Activated naive CD8-positive, alpha-beta T cell treated with anti-CD3 and anti-CD28 coated beads, Interleukin-2, amount 10 ng/mL, durations not matched to agents 7 days and 5 days (primary cell): ENCODE measurements at regions not wholly inside any gene's neighbourhood (a gene's known extent, or its start where the extent isn't known, plus 50 kb on each side); places are given as distances from the start of the nearest gene placed in this dataset.

ENCODE experiments used
- ATAC-seq: fragments of 150-1000 bp; cut with Tn5 transposase; one replicate; pipeline ENCODE4 v1.10.0; 2021; ENCODE audit warnings: low read depth, moderate library complexity
- POLR2A ChIA-PET: fragments of 350-600 bp; sonication (Branson Sonifier 250); formaldehyde crosslinking; loops from one replicate; lab custom pipeline; 2021; ENCODE audit warnings: antibody characterized with exemption; lab: Charles Lee
- DNase-seq: peaks from one replicate; pipeline ENCODE4 v3.0.0; 2021
- H3K27ac Mint-ChIP-seq: one replicate; pipeline ENCODE4 v1.8.0; 2022; ENCODE audit warnings: mild to moderate bottlenecking, mixed read lengths
- H3K27me3 Mint-ChIP-seq: one replicate; pipeline ENCODE4 v1.8.0; 2022; ENCODE audit warnings: mild to moderate bottlenecking, moderate library complexity, mixed read lengths
- H3K36me3 Mint-ChIP-seq: one replicate; pipeline ENCODE4 v1.8.0; 2021; ENCODE audit warnings: mild to moderate bottlenecking, mixed read lengths
- H3K4me1 Mint-ChIP-seq: one replicate; pipeline ENCODE4 v1.8.0; 2021; ENCODE audit warnings: mixed read lengths
- H3K4me3 Mint-ChIP-seq: one replicate; pipeline ENCODE4 v1.8.0; 2022; ENCODE audit warnings: mild to moderate bottlenecking, moderate library complexity, mixed read lengths
- H3K9me3 Mint-ChIP-seq: one replicate; pipeline ENCODE4 v1.8.0; 2021; ENCODE audit warnings: mixed read lengths

DNA sequence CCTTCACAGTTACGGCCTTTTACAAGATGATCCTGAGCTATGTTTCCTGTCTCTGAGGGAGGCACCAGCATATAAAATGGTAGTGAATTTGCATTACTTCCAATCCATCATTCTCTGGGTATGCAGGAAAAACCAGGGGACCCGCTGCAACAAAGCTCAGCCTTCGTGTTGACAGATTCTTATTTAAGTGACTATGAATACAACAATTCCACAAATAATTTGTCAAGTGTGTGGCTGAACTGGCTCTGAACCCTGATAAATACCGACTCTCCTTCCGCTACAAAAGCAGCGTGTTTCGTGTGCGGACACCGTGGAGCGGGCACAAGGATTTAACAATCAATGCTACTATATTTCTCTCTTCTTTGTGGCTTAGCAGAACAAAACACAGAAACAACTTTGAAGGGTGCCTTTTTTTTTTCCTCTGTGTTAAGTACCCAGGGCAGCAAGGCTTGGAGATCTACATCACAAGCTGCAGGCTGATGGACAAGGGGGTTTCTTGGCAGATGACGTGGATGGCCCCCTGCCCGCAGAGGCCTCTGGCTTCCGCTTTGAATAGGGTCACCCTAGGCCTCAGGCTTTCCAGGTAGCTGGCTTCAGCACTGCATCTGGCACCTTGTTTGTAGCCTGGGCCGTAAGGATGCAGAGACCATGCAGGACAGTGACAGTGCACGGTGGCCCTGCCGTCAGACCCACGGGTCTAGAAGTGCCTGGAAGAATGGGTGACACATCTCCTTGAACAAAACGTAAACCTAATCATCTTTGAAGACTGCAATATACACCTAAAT is 280.5 kb upstream of the TSHZ3 start:
- POLR2A ChIA-PET: no interaction called here
- Mint-ChIP-seq H3K9me3 (no peaks in the 10 kb centered on the region), H3K4me1 (no peaks in the 10 kb centered on the region), H3K4me3 (no peak overlapping the region), H3K36me3 (no peaks in the 10 kb centered on the region), H3K27me3 (no peaks in the 10 kb centered on the region), H3K27ac (no peak overlapping the region)
- DNase-seq: no peak
- no peak for ATAC-seq

DNA sequence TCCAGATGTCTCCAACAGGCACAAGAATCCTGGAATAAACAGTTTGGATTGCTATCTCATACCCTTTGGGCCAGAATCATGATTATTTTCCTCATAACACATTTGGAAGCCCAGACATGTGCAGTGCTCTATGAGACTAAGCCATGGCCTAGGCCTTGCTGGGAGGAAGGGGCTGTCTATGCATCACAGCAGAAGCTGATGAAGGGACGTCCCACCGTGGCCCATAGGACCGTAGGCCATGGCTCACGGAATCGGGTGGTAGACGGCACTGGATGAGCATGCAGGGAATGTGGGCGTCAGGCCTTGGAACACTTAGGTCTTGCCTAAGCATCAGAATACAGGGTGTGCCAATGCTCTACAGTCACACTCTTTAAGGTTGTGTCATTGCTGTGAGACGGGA is 283.8 kb upstream of the TSHZ3 start:
- no peak for ATAC-seq
- POLR2A ChIA-PET: no interaction called here
- Mint-ChIP-seq H3K4me3 (no peak overlapping the region), H3K27me3 (no peaks in the 10 kb centered on the region), H3K4me1 (no peaks in the 10 kb centered on the region), H3K27ac (no peak overlapping the region), H3K36me3 (no peaks in the 10 kb centered on the region), H3K9me3 (no peaks in the 10 kb centered on the region)
- DNase-seq: no peak

DNA sequence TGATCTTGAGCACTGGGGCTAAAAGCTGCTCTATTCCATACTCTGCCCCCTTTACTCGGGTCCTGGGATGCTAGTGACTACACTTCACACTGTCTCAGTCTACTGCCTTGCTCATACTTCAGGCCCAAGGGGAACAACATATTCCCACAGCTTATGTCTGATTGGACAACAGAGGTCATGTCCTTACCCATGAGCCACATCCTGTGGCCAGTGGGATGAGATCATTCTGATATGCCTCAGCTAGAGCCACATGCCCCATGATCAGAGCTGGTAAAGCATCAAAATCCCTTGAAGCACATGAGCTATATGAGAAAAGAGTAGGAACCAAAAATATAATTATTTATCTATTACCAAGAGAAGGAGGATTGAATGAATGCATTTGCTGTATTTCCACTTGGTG is 290.1 kb upstream of the TSHZ3 start:
- H3K27ac Mint-ChIP-seq: no peak overlapping the region
- no peak for ATAC-seq
- POLR2A ChIA-PET: no interaction called here

DNA sequence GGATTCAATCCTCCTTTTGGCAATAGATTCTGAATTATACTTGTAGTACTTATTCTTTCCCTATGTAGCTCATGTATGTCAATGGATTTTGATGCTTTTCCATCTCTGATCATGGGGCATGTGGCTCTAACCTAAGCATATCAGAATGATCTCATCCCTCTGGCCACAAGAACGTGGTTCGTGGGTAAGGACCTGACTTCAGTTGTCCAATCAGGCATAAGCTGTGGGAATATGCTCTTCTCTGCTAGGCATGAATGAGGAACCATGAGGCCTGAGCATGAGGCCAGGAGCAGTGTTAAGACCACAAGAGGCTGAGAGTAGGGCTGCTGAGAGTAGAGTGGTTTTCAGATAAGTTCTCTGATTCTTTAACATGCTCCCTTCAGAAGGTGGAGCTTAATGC is 292.4 kb upstream of the TSHZ3 start:
- no peak for DNase-seq
- H3K4me3 Mint-ChIP-seq: no peak overlapping the region
- H3K9me3 Mint-ChIP-seq: peaks cover 8% of the 10 kb centered on the region
- H3K36me3 Mint-ChIP-seq: no peaks in the 10 kb centered on the region
- no peaks in the 10 kb centered on the region for H3K4me1 Mint-ChIP-seq
- no peak for ATAC-seq
- H3K27ac Mint-ChIP-seq: no peak overlapping the region
- POLR2A ChIA-PET: no interaction called here
- H3K27me3 Mint-ChIP-seq: no peaks in the 10 kb centered on the region

More for the DNA sequence above, 290.1 kb upstream of the TSHZ3 start:
- Mint-ChIP-seq H3K4me1 (no peaks in the 10 kb centered on the region), H3K36me3 (no peaks in the 10 kb centered on the region), H3K4me3 (no peak overlapping the region), H3K27me3 (no peaks in the 10 kb centered on the region), H3K9me3 (no peaks in the 10 kb centered on the region)
- DNase-seq: no peak

DNA sequence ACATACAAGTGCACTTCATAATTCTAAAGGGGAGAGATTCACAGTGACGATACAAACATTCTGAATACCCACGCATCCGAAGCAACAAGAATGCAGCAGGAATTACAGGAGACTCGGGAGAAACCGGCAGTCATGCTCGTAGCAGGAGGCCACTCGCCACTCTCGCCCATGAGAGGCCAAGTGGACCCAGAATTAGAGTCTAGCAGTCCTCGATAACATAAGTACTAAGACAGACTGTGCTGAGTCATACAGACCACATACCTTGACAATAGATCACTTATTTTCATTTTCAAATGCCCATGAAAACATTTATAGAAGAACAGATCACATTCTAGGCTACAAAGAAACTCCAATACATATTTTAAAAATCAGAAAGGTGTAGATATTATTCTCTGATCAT is 299.1 kb upstream of the TSHZ3 start:
- ATAC-seq: no peak
- no peaks in the 10 kb centered on the region for H3K27me3 Mint-ChIP-seq
- no peaks in the 10 kb centered on the region for H3K36me3 Mint-ChIP-seq
- DNase-seq: no peak
- no peak overlapping the region for H3K4me3 Mint-ChIP-seq
- no peak overlapping the region for H3K27ac Mint-ChIP-seq
- POLR2A ChIA-PET: no interaction called here
- no peaks in the 10 kb centered on the region for H3K4me1 Mint-ChIP-seq
- peaks cover 8% of the 10 kb centered on the region for H3K9me3 Mint-ChIP-seq

DNA sequence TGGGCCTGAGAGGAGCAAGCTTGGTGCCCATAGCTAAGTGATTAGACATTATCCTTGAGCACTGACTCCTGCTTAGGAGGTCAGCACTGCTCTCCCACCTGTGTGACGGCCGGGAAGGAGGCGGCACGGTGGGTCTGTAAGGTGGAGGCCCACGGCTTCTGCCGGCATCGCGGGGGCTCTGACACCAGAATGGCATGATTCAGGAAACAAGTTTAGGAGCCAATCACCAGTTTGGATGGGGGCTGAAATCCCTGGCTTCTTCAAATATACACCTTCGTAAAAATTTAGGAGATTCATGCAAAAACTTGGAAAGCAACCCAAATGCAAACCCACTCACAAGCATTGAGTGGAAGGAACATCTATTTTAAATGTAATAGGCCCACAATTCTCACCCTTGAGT is 307.3 kb upstream of the TSHZ3 start:
- no peak overlapping the region for H3K27ac Mint-ChIP-seq
- H3K9me3 Mint-ChIP-seq: no peaks in the 10 kb centered on the region
- no peak for ATAC-seq
- POLR2A ChIA-PET: no interaction called here
- no peaks in the 10 kb centered on the region for H3K4me1 Mint-ChIP-seq
- H3K36me3 Mint-ChIP-seq: no peaks in the 10 kb centered on the region
- no peak for DNase-seq
- H3K4me3 Mint-ChIP-seq: no peak overlapping the region
- peaks cover 2% of the 10 kb centered on the region for H3K27me3 Mint-ChIP-seq

DNA sequence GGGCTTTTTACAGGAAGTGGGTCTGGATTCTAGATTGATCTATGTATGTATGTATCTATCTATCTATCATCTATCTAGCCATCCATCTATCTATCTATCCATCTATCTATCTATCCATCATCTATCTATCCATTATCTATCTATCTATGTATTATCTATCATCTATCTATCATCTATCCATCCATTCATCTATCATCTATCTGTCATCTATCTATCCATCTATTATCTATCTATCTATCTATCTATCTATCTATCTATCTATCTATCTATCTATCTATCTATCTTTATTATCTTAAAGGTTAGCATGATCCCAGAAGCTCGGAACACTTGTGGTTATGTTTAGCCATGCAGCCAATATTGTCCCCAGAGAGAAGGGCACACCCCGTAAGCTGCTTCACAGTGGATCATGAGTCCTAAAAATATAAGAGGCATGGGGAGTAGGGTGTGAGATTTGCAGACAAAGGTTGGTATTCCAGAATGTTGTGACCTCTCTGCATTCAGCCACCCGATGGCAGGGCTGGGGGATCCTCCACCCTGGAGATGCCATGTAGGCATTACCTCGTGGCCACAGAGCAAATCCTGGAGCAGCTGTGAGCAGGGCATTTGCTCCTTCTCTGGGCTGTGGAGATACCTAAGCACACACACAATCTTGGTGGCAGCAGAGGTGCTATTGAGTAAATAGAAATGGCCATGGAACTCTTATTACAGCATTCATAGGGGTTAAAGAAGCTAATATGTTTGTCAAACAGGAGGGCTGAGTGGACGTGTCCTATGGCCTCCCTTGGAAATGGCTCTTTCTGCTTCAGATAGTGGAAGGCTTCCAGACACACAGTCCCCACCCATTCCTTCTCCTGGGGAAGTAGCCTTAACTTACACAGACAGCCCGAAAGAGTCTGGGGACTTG is 310.0 kb upstream of the TSHZ3 start:
- DNase-seq (no peak), ATAC-seq (no peak)
- no peak overlapping the region for H3K4me3 Mint-ChIP-seq
- POLR2A ChIA-PET: no interaction called here
- H3K27ac Mint-ChIP-seq: no peak overlapping the region
- H3K4me1 Mint-ChIP-seq: no peaks in the 10 kb centered on the region
- H3K36me3 Mint-ChIP-seq: no peaks in the 10 kb centered on the region
- H3K9me3 Mint-ChIP-seq: peaks cover 1% of the 10 kb centered on the region
- peaks cover 2% of the 10 kb centered on the region for H3K27me3 Mint-ChIP-seq

DNA sequence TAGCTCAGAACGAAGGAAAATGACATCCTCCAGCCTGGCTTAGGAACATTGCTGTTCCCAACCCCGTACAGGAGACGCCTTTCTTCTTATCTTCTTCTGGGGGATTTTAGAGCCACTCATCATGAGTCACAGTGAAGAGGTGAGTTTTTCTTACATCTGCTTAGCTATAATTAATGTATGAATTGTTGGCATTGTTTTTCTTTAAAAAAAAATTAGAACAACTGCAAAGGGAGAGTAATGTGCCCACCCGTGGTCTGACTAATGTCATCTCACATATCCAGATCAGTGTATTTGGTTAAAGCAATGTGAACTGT is 310.6 kb upstream of the TSHZ3 start:
- no peak overlapping the region for H3K27ac Mint-ChIP-seq
- no peaks in the 10 kb centered on the region for H3K36me3 Mint-ChIP-seq
- ATAC-seq: no peak
- no peak overlapping the region for H3K4me3 Mint-ChIP-seq
- peaks cover 1% of the 10 kb centered on the region for H3K9me3 Mint-ChIP-seq
- peaks cover 2% of the 10 kb centered on the region for H3K27me3 Mint-ChIP-seq
- H3K4me1 Mint-ChIP-seq: no peaks in the 10 kb centered on the region
- POLR2A ChIA-PET: no interaction called here
- DNase-seq: no peak

DNA sequence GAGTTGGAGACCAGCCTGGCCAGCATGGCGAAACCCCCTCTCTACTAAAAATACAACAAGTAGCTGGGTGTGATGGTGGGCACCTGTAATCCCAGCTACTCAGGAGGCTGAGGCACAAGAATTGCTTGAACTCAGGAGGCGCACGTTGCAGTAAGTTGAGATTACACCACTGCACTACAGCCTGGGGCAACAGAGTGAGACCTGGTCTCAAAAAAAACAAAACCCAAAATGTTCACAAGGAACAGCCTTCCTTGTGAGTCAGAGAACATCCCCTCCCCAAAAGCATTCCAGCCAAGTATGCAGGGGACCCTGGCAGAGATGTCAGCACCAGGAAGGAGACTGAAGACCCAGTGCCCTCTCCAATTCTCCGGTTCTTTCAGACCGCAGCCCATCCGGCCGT is 314.9 kb upstream of the TSHZ3 start:
- no peak overlapping the region for H3K4me3 Mint-ChIP-seq
- POLR2A ChIA-PET: no interaction called here

DNA sequence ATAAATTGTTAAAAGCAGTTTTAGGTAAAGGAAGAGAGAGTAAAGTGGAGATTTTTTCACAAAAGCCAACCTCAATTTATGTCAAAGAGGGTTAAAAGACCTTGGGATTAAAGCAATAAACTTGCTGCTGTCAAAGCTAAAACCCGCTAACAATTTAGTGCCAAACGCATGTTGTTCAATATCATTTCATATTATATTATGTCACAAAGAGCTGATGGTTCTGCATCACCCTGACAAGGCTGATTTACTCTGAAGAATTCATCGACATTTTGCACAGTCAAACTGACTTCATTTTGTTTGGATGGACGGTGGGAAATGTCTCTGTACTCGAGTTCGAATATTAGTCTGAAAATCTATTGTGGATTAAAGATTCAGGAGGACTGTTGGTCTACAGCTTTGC is 315.8 kb upstream of the TSHZ3 start:
- DNase-seq (no peak), ATAC-seq (no peak)
- Mint-ChIP-seq H3K4me3 (no peak overlapping the region), H3K27me3 (no peaks in the 10 kb centered on the region), H3K9me3 (peaks cover 1% of the 10 kb centered on the region), H3K36me3 (no peaks in the 10 kb centered on the region), H3K27ac (no peak overlapping the region), H3K4me1 (no peaks in the 10 kb centered on the region)
- POLR2A ChIA-PET: no interaction called here

More for the DNA sequence above, 314.9 kb upstream of the TSHZ3 start:
- H3K27ac Mint-ChIP-seq: no peak overlapping the region
- H3K9me3 Mint-ChIP-seq: peaks cover 1% of the 10 kb centered on the region
- no peak for DNase-seq
- H3K27me3 Mint-ChIP-seq: no peaks in the 10 kb centered on the region
- H3K36me3 Mint-ChIP-seq: no peaks in the 10 kb centered on the region
- H3K4me1 Mint-ChIP-seq: no peaks in the 10 kb centered on the region
- ATAC-seq: no peak

DNA sequence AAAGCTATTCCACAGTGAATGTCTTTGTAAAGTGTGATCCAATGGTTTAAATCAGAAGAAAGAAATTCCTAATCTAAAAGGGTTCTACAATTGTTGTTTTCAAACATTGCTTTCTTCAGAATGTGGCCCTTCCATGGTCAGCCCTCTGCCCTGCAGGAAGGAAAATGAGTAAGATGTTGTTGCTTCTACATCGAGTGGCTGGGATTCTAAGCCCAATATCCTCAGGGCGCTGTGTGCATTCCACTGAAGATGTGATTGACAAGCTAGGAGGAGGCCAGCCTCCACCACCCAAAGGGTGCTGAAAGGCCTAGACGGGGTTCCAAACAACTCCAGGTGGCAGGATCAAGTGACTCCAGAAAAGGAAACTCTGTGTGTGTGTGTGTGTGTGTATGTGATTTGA is 316.9 kb upstream of the TSHZ3 start:
- no peak for ATAC-seq
- Mint-ChIP-seq H3K27me3 (no peaks in the 10 kb centered on the region), H3K9me3 (peaks cover 1% of the 10 kb centered on the region), H3K27ac (no peak overlapping the region), H3K36me3 (no peaks in the 10 kb centered on the region), H3K4me3 (no peak overlapping the region), H3K4me1 (no peaks in the 10 kb centered on the region)
- POLR2A ChIA-PET: no interaction called here
- DNase-seq: no peak

DNA sequence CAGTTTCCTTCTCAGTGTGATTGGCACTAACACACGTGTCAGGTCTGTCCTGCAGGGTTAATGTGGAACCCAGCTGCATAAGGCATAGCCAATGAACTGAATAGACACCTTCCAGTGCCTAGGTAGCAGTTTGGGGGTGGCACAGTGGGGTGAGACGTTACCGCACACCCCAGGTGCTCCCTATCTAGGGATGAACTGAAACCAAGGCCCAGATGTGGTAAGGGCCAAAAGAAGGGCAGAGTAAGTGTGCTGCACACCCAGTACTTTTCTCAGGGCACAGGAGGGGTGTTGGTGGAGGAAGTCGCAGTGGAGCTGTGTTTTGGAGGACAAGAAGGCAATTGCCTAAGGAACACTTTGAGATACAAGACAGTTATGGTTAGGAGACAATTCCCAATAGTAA is 317.9 kb upstream of the TSHZ3 start:
- ATAC-seq (no peak), DNase-seq (no peak)
- H3K27ac Mint-ChIP-seq: no peak overlapping the region
- no peak overlapping the region for H3K4me3 Mint-ChIP-seq
- no peaks in the 10 kb centered on the region for H3K4me1 Mint-ChIP-seq
- peaks cover 1% of the 10 kb centered on the region for H3K9me3 Mint-ChIP-seq
- no peaks in the 10 kb centered on the region for H3K27me3 Mint-ChIP-seq
- H3K36me3 Mint-ChIP-seq: no peaks in the 10 kb centered on the region
- POLR2A ChIA-PET: no interaction called here

DNA sequence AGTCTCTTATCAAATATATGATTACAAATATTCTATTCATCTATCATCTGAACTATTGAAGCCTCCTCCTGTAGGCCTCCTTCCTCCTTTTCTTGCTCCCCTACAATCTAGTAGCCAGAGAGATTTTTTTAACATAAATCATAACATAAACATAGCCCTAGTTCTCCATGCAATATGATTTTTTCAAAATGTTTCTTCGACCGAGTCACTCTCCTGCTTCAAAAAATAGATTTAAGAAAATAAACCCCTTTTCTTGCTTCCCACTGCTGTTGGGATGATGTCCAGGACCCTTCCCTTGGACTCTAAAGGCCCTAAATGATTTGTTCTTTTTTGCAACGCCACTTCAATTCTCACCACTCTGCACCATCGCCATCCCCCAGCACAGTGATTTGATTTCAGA is 319.7 kb upstream of the TSHZ3 start:
- DNase-seq (no peak), ATAC-seq (no peak)
- no peaks in the 10 kb centered on the region for H3K27me3 Mint-ChIP-seq
- POLR2A ChIA-PET: no interaction called here
- H3K36me3 Mint-ChIP-seq: no peaks in the 10 kb centered on the region
- H3K9me3 Mint-ChIP-seq: no peaks in the 10 kb centered on the region
- no peak overlapping the region for H3K4me3 Mint-ChIP-seq
- H3K4me1 Mint-ChIP-seq: no peaks in the 10 kb centered on the region
- H3K27ac Mint-ChIP-seq: no peak overlapping the region

DNA sequence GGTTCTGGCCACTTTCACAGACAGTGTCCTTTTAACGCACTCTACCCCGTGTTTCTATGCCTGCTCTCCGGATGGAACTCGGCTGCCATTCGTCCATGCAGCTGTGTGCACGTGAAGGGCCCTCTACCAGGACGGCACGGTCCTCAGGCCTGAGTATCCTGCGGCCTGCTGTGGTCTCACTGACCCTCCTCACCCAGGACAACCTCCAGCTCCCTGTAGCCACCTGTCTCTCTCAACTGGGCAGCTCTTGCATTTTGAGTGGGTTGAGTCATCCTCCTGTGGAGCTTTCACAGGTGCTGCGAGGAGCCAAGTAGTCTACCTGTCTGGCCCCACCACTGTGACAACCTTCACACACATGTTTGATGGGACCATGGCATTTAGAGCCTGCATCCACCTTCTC is 321.7 kb upstream of the TSHZ3 start:
- Mint-ChIP-seq H3K4me3 (no peak overlapping the region), H3K27ac (no peak overlapping the region), H3K4me1 (no peaks in the 10 kb centered on the region), H3K9me3 (no peaks in the 10 kb centered on the region), H3K27me3 (no peaks in the 10 kb centered on the region), H3K36me3 (no peaks in the 10 kb centered on the region)
- ATAC-seq: no peak
- POLR2A ChIA-PET: no interaction called here
- DNase-seq: no peak
